Lower lobe of right lung (tissue), 2 donors: ENCODE measurements at regions not wholly inside any gene's neighbourhood (a gene's known extent, or its start where the extent isn't known, plus 50 kb on each side); places are given as distances from the start of the nearest gene placed in this dataset.

Experiments used
- ATAC-seq, 2 donors: fragments of 200-7000 bp; cut with Tn5 transposase; one replicate each; pipeline ENCODE4 v1.9.1; 2020 to 2022; ENCODE audit warnings: mild to moderate bottlenecking in 2 of 2, moderate library complexity in 2 of 2
- DNase-seq: peaks from one replicate; pipeline ENCODE4 v3.0.0-alpha.2; 2020
- H3K27ac ChIP-seq: fragments of 200-600 bp; one replicate; pipeline ENCODE4 v1.8.0; 2022
- H3K27me3 ChIP-seq: fragments of 200-600 bp; one replicate; pipeline ENCODE4 v1.8.0; 2022; ENCODE audit warnings: low read depth
- H3K36me3 ChIP-seq: fragments of 200-600 bp; one replicate; pipeline ENCODE4 v1.8.0; 2022; ENCODE audit warnings: mild to moderate bottlenecking
- H3K4me1 ChIP-seq: fragments of 200-600 bp; one replicate; pipeline ENCODE4 v1.8.0; 2022
- H3K4me3 ChIP-seq: fragments of 200-600 bp; one replicate; pipeline ENCODE4 v1.8.0; 2022; ENCODE audit warnings: mild to moderate bottlenecking
- H3K9me3 ChIP-seq: fragments of 200-600 bp; one replicate; pipeline ENCODE4 v1.8.0; 2022
- intact Hi-C: fragments of 100-400 bp; cut with DNase I; formaldehyde crosslinking; loops from one replicate; pipeline ENCODE4 v1.11.0; 2022
- TF ChIP-seq, protein P1 (sequence below): fragments of 200-600 bp; IDR thresholded peaks from one replicate; pipeline ENCODE4 v1.8.0; 2022; ENCODE audit warnings: antibody characterized with exemption, mild to moderate bottlenecking
- donor health status: DM: no; HTN: yes; CAD: no; lungs with severe emphysema.

DNA sequence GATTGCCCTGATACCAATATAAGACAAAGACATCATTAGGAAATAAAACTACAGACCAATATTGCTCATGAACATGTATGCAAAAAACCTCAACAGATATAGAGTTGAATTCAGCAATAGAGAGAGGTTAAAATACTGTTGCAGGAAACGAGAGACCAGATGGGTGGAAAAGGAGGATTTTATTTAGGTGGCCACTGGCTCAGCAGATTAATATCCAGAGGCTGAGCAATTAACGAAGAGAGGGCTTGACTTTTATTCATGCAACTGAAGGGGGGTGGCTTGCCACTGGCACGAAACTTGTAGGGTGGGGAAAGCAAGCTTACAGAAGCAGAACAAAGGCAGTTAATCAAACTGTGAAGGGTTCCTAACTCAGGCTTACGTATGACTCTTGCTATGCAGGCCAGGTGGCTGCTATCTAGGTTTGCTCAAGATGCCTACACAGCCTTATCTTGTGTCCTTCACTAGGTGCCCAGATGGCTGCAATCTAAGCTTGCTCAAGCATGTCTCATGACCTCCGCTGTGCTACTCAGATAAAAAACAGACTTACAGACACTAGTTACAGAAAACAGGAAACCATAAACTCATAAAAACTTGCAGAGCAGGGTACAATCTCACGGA, 126.4 kb downstream of the MMUT start:
- no peak for ATAC-seq
- H3K36me3 ChIP-seq, result no peaks in the 10 kb centered on the region
- no peak overlapping the region for H3K4me3 ChIP-seq
- no peak overlapping the region for H3K27ac ChIP-seq
- no peaks in the 10 kb centered on the region for H3K27me3 ChIP-seq
- intact Hi-C loops, result no loop called here
- no peak for DNase-seq
- TF ChIP-seq, protein P1, sequence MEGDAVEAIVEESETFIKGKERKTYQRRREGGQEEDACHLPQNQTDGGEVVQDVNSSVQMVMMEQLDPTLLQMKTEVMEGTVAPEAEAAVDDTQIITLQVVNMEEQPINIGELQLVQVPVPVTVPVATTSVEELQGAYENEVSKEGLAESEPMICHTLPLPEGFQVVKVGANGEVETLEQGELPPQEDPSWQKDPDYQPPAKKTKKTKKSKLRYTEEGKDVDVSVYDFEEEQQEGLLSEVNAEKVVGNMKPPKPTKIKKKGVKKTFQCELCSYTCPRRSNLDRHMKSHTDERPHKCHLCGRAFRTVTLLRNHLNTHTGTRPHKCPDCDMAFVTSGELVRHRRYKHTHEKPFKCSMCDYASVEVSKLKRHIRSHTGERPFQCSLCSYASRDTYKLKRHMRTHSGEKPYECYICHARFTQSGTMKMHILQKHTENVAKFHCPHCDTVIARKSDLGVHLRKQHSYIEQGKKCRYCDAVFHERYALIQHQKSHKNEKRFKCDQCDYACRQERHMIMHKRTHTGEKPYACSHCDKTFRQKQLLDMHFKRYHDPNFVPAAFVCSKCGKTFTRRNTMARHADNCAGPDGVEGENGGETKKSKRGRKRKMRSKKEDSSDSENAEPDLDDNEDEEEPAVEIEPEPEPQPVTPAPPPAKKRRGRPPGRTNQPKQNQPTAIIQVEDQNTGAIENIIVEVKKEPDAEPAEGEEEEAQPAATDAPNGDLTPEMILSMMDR, result no peak
- H3K4me1 ChIP-seq, result no peaks in the 10 kb centered on the region
- H3K9me3 ChIP-seq, result no peaks in the 10 kb centered on the region

- DNase-seq (no peak), ATAC-seq (no peak)
- intact Hi-C loops, result no loop called here
Observed at GRCh38 chr6:49333345-49334125, 129.5 kb downstream of the MMUT start.

GRCh38 chr6:49332781-49333180, 130.3 kb downstream of the MMUT start:
- DNase-seq, result no peak
- ATAC-seq, result no peak

More at GRCh38 chr6:49333345-49334125, 129.5 kb downstream of the MMUT start:
- Histone ChIP-seq H3K4me3 (no peak overlapping the region), H3K27ac (no peak overlapping the region), H3K36me3 (no peaks in the 10 kb centered on the region), H3K4me1 (no peaks in the 10 kb centered on the region), H3K9me3 (no peaks in the 10 kb centered on the region), H3K27me3 (no peaks in the 10 kb centered on the region)
- TF ChIP-seq, protein P1, result no peak

GRCh38 chr6:49329186-49329585, 133.9 kb downstream of the MMUT start:
- TF ChIP-seq, protein P1, result no peak
- DNase-seq (no peak), ATAC-seq (no peak)
- H3K4me1 ChIP-seq, result no peaks in the 10 kb centered on the region
- intact Hi-C loops, result no loop called here
- no peaks in the 10 kb centered on the region for H3K27me3 ChIP-seq
- no peak overlapping the region for H3K27ac ChIP-seq
- no peaks in the 10 kb centered on the region for H3K36me3 ChIP-seq
- H3K4me3 ChIP-seq, result no peak overlapping the region
- no peaks in the 10 kb centered on the region for H3K9me3 ChIP-seq

More at GRCh38 chr6:49332781-49333180, 130.3 kb downstream of the MMUT start:
- Histone ChIP-seq H3K4me1 (no peaks in the 10 kb centered on the region), H3K36me3 (no peaks in the 10 kb centered on the region), H3K9me3 (no peaks in the 10 kb centered on the region), H3K27me3 (no peaks in the 10 kb centered on the region), H3K4me3 (no peak overlapping the region), H3K27ac (no peak overlapping the region)
- TF ChIP-seq, protein P1, result no peak
- intact Hi-C loops, result no loop called here

DNA sequence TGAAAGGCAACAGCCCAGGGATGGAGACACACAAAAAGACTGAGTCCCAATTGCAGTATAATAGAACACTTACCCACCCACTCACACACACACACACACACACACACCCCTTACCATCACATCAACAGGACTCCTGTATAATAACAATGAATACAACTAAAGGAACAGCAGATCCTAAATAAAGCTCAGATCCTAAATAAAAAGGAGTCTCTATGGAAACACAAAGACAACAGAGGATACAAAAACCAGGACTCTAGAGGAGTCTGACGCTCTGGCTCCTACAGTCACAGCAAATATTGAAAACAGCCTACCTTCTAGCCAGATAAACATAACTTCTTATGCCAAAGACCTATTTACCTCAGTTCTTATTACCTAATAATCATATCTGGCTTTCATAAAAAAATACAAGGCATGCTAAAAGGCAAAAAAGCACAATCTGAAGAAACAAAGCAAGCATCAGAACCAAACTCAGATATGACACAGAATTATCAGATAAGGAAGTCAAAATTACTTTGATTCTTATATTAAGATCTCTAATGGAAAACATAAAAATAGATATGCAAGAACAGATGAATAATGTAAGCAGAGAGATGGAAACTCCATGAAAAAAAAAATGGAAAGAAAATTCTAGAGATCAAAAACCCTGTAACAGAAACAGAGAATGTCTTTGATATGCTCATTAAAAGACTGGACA, 134.9 kb downstream of the MMUT start:
- Histone ChIP-seq H3K4me1 (no peaks in the 10 kb centered on the region), H3K27me3 (no peaks in the 10 kb centered on the region), H3K4me3 (no peak overlapping the region), H3K27ac (no peak overlapping the region), H3K36me3 (no peaks in the 10 kb centered on the region), H3K9me3 (no peaks in the 10 kb centered on the region)
- TF ChIP-seq, protein P1, result no peak
- DNase-seq, result no peak
- ATAC-seq, result no peak
- intact Hi-C loops, result no loop called here
